Inflammatory macrophage (primary cell): ENCODE measurements at regions not wholly inside any gene's neighbourhood (a gene's known extent, or its start where the extent isn't known, plus 50 kb on each side); places are given as distances from the start of the nearest gene placed in this dataset.

ENCODE experiments used
- DNase-seq, 2 donors: peaks; one replicate each; pipeline ENCODE4 v3.0.0-alpha.2; 2020 to 2022

DNA sequence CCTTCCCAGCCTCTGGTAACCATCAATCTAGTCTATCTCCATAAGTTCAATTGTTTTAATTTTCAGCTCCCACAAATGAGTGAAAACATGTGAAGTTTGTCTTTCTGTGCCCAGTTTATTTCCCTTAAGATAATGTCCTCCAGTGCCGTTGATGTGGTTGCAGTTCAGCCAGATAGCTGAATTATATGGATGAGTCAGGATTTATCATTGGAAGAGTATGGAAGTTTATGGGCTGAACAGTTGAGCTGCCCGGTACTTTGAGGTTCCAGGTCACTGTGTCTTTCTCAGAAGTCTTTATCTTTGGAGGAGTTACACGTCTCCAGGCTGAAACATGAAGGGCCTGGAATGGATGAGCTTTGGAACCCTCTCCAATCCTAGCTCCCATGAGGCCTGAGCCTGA lies 120.1 kb downstream of the ASCL4 start:
- DNase-seq: no peak

GRCh38 chr12:107895966-107896365 lies 121.5 kb downstream of the ASCL4 start:
- DNase-seq: no peak

DNA sequence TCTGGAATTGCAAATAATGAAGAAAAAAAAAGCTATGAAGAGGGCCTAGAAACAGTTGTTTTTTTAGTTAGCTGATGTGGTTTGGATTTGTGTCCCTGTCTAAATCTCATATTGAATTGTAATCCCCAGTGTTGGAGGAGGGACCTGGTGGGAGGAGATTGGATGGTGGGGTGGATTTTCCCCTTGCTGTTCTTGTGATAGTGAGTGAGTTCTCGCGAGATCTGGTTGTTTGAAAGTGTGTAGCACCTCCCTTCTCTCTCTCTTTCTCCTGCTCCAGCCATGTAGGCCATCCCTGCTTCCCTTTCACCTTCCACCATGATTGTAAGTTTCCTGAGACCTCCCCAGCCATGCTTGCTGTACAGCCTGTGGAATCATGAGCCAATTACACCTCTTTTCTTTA lies 126.1 kb downstream of the ASCL4 start:
- no peak for DNase-seq

DNA sequence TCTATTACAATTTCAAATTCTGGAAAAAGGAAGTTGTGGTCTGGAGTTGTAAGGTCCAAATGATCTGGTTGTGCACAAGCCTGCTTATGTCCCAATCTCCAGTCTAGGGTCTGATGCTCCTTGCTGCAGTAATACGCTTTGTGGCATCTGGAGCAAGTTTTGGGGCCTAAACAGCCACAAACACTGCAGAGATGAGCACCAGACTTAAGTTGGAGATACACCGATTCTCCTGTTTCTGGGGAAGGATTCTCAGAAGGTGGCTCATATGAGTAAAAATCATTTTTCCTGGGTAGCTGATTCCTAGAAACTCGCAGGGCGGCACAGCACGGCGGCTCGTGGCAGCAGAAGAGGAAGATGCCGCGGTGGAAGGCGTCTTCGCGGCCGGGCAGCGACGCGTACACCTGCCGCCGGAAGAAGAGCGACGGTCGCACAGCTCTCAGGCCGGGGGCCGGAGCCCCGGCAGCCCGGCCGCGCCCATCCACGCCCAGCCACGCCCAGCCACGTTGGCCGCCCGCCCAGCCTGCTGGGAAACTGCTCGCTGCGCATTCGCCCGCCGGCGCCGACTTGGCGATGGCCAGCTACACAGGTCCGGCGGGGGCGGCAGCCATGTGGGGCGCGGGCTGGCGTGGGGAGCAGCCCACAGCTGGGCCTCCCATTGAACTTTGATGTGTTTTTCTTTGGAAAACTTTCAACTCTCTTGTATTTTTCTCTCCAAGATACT lies 129.0 kb downstream of the ASCL4 start:
- DNase-seq: peak; percentile 52 to 77

DNA sequence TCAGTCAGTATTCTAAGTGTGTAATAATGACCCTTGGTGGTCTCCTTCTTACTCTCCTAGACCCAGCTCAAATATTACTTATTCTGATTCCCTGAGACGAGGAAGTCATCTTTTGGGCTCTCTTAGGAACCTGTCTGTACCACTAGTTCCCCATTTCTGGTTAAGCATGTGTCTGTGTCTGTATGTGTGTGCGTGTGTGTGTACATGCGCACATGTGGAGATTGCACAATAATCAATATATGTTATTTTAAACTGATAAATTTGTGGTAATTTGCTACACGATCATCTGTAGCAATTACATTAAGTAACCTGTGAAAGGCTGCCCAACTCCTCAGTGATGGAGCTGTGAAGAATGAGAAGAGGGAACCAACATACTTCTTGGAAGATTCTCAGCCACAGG lies 132.2 kb downstream of the ASCL4 start:
- peak in 1 of 2 donors; percentile 9 for DNase-seq

- DNase-seq: peak; percentile 62 to 65
These were observed 138.0 kb downstream of the ASCL4 start for GRCh38 chr12:107912421-107913004.

GRCh38 chr12:107914460-107914977 lies 140.0 kb downstream of the ASCL4 start:
- DNase-seq: no peak

DNA sequence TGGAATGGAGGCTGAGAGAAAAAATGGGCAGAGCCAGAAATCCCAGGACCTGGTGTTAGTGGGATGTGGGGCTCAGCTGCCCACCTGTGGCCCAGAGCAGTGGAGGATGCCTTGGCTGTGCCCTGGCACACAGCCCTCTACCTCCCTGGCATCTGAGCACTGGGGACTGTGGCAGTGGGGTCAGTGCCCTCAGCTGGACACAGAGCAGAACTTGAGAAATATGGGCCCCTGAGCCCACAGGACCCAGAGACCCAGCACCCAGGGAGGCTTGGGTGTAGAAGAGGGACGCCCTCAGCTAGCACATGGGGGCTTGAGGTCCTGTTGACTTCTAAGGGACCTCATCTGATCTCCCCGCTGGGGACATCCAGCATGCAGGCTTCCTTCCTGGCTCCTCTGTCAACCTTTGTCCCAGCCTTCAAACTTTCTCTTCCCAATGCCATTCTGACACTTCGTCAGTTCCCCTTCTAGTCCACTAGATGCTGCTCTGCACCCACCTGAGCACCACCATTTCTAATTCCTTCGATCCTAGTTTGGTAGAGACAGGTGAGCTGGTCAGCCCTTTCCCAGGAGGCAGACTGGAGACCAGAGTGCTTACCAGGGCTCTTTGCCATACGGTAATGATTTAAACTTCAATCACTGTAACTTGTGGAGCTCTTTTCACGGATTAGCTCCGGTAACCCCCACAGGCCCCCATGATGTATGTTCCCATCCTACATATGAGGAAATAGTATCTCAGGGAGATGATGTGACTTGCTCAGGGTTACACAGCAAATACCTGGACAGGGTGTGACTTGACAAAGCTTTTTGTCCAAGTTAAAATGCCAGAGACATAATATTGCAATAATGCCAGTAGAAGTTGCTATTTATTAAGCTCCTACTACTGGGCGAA lies 143.7 kb downstream of the ASCL4 start:
- DNase-seq: peak in 1 of 2 donors; percentile 18

DNA sequence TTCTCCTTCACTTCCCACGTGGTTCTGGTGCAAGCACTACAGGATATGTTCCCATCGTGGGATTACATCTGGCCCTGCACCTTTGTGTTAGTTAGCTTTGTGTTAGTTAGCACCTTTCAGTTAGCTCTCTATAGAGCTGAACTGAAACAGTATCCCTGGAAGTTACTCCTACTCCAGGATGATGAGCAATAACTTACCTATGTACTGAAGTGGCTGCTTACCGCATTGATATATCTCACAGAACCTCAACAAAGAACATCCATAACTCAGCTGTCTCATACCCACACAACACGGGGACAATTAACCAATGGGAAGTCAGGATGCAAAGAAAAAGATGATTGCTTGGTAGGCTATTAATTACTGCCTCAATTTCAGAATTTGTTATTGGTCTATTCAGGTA lies 146.6 kb downstream of the ASCL4 start:
- no peak for DNase-seq

GRCh38 chr12:107925125-107925524 lies 150.6 kb downstream of the ASCL4 start:
- DNase-seq: no peak

DNA sequence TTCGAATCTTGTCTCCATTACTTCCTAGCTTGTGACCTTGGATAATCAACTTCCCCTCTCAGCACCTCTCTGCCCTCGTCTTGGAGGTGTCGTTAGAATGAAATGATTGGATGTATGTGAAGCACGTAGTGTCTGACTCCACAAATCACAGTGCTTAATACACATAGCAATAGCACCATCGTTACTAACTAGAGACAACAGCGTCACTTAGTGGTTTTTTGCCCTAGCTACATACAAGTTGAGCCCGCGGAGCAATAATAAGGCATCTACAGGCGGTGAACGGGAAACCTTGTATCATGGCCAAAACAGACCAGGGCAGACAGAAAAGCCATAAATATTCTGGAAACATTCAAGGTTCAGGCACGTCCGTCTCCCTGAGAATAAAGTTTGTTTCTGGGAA lies 154.9 kb downstream of the ASCL4 start:
- peak; percentile 7 to 40 for DNase-seq

DNA sequence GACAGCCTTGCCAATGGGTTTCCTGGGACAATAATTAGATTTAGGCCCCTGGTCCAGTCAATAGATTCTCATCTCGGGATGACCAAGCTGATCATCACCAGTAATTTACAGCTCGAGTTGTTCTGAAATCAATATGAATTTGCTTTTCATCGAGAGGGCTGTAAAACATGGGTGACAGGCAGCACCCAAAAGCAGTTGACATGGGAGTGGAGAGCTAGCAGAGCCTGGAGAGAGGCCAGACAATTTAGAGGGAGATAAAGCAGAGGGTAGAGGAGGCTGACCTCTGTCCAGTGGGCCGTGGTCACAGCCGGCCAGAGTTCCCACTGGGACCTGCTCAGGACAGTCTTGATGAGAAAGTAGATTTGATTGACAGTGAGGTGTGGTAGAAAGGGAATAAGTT lies 157.3 kb downstream of the ASCL4 start:
- no peak for DNase-seq

DNA sequence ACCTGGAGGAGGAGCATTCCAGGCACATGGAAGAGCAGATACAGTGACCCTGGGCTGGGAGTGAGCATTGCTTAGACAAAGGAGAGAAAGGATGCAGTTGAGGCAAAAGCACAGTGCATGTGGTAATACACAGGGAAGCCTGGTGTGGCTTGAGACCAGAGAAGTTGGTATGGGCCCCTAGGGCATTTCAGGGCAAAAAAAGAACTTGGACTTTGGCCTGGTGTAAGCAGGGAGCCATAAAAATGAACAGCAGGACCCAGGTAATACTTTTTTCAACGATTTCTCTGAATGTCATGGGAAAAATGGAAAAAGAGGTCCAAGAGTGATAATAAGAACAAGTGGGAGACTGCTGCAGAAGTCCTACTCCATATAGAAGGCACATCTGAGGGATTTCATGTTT lies 163.9 kb downstream of the ASCL4 start:
- no peak for DNase-seq

DNA sequence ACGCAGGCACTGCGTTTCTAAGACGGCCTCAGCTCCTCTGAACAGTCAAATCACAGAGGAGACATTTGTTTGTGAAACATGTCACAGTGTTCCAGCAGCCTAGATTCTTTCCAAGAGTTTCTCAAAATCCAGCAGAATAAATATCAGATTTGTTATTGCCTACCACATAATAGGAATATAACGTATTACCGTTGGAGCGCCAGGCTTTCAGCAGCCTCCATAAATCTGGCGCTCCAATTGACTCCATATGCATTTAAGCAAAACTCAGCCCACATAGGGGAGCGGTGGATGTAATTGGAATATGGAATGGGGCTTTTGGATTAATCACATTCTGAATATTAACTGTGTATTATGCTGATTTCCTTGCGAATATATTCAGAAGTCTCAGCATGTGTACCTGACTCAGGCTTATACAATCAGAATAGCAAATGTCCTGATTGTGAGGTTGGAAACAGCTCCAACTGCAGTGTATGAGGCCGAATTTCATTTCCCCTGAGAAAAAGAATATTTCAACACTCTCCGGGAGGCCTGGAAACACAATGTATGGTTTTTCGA lies 174.0 kb downstream of the ASCL4 start:
- no peak for DNase-seq

DNA sequence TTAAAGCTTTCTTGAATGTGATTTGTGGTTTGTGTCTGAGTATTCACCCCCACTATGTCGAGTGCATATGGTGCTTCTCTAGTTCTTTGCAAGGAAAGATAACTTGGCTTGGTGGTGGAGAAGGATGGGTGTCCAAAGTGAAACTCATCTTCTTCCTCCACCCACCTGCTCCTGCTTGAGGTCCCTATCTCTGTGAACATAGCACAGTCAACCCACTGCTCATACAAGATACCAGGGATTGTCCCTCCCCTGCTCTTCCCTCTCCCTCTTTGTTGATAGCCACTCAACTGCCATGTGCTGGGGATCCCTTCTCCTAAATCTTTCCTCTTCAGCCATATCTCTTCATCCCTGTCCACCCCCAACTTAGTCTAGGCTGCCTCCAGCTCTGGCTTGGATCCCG lies 176.5 kb downstream of the ASCL4 start:
- no peak for DNase-seq

- DNase-seq: no peak
These were observed 173.0 kb upstream of the WSCD2 start for GRCh38 chr12:107955966-107956643.

- no peak for DNase-seq
These were observed 171.6 kb upstream of the WSCD2 start for GRCh38 chr12:107957459-107957858.

DNA sequence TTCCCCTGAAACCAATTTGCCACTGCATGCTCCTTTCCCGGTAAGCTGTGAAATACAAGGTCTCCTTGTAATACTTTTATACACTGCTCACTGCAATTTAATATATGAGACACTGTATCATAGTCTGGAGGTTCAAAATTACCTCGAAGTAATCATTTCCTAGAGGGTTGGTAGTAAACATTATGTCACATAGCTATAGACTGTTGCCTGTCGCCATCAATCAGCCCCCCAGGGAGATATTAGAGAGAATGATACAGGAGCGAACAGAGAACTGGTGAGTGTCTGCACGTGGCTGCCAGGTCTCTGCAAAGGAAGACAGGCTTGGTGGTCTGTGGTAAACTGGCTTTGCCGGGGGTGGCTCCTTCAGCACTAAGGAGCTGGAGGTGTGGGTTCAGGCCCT lies 165.5 kb upstream of the WSCD2 start:
- DNase-seq: no peak

DNA sequence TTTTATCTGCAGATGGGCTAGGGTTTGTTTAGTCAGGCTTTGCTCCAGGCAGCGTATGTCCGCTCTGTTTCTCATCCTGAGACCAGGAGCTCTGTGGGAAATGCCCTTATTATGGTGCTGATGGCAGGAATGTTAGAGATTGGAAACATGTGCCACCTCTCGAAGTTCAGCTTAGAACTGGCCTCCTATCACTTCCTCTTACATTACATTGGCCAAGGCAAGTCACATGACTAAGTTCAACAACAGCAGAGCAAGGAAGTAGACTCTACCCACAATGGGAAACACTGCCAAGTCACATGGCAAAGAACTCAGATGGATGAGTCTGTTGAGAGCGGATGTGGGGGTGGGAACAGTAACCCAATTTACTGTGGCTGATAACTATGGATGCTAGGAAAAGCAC lies 161.9 kb upstream of the WSCD2 start:
- DNase-seq: peak in 1 of 2 donors; percentile 9

- no peak for DNase-seq
These were observed 155.1 kb upstream of the WSCD2 start for GRCh38 chr12:107973950-107974349.

DNA sequence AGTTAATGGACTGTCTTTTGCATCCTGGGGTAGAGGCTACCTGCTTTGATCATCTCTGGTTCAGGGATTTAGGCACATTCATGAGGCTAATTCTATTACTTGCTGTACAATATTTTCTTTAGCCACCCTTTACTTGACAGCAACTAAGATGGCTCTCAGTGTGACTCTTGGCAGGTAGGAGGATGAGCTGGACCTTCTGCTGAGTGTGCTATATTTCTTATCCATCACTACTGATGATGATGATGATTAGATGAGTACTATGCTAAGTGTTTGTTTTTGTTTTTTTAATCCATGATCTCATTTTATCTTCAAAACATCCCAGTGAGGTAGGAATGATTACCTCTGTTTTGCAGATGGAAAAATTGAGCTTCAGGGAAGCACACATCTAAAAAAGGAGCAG lies 152.8 kb upstream of the WSCD2 start:
- no peak for DNase-seq

DNA sequence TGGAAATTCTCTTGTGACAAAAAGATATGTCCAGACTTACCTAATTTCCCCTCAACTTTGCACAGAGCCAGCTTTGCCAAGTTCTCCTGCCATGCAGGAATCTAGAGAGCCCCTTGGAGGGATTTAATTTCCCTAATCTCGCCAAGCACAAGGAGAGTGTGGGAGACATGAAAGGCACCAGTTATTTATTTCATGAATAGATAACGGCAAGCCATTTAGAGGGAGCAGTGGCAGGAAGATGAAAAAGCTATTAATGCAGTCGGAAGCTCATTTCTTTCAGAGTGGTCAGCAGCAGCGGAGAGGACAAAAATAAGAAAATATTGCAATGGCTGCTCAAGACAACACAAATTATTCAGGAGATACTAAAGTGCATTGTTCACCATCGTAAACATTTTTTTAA lies 150.9 kb upstream of the WSCD2 start:
- no peak for DNase-seq

GRCh38 chr12:107978641-107979040 lies 150.4 kb upstream of the WSCD2 start:
- DNase-seq: no peak
